SU-DHL-6 (cell line): ENCODE measurements at regions not wholly inside any gene's neighbourhood (a gene's known extent, or its start where the extent isn't known, plus 50 kb on each side); places are given as distances from the start of the nearest gene placed in this dataset.

Experiments used
- H2AFZ ChIP-seq: fragments of 200-600 bp; sonication (generic); 2 replicates; pipeline ENCODE4 v1.6.1; 2014; ENCODE audit warnings: low read depth, mild to moderate bottlenecking, moderate library complexity, mixed read lengths, antibody characterized with exemption, low read length; ENCODE audit not compliant: severe bottlenecking
- H3F3A ChIP-seq: fragments of 200-600 bp; shearing (Covaris generic); 2 replicates; pipeline ENCODE4 v1.6.0; 2016; ENCODE audit warnings: antibody characterized with exemption, mild to moderate bottlenecking; ENCODE audit not compliant: insufficient read depth
- H3K27ac ChIP-seq: fragments of 200-600 bp; sonication (generic); 2 replicates; pipeline ENCODE4 v1.5.1; 2016; ENCODE audit warnings: low read depth, mild to moderate bottlenecking, low read length, moderate library complexity, mixed read lengths
- H3K27me3 ChIP-seq: fragments of 200-600 bp; sonication (generic), shearing (Covaris generic); 2 replicates; pipeline ENCODE4 v1.6.0; 2014; ENCODE audit warnings: mild to moderate bottlenecking, low read length
- H3K36me3 ChIP-seq: fragments of 200-600 bp; sonication (generic); 2 replicates; pipeline ENCODE4 v1.6.1; 2014; ENCODE audit warnings: mild to moderate bottlenecking, low read length, mixed read lengths
- H3K4me2 ChIP-seq: fragments of 300-600, 200-600 bp; shearing (Covaris generic), sonication (generic); 2 replicates; pipeline ENCODE4 v1.6.0; 2014; ENCODE audit warnings: low read length, low read depth, mild to moderate bottlenecking; ENCODE audit not compliant: poor library complexity, severe bottlenecking
- H3K4me3 ChIP-seq: fragments of 200-600 bp; sonication (generic); 2 replicates; pipeline ENCODE4 v1.5.1; 2014; ENCODE audit warnings: antibody characterized with exemption, low read length, mild to moderate bottlenecking, mixed read lengths; ENCODE audit not compliant: insufficient read depth, poor library complexity, severe bottlenecking
- H3K79me2 ChIP-seq: fragments of 200-600 bp; sonication (generic); 2 replicates; pipeline ENCODE4 v1.6.1; 2014; ENCODE audit warnings: mild to moderate bottlenecking, low read length, moderate library complexity; ENCODE audit not compliant: insufficient read depth
- H3K9ac ChIP-seq: fragments of 200-600 bp; sonication (generic); 2 replicates; pipeline ENCODE4 v1.7.0; 2014; ENCODE audit warnings: mild to moderate bottlenecking, low read length
- H3K9me2 ChIP-seq: fragments of 200-600 bp; sonication (generic); replicated peaks from 2 replicates; pipeline ENCODE4 v1.6.1; 2014; ENCODE audit warnings: low read length; ENCODE audit not compliant: insufficient read depth
- H3K9me3 ChIP-seq: fragments of 200-600 bp; sonication (generic); 2 replicates; pipeline ENCODE4 v1.6.1; 2014; ENCODE audit warnings: low read length, mixed read lengths; ENCODE audit not compliant: insufficient read depth
- H4K20me1 ChIP-seq: fragments of 200-600 bp; sonication (generic); 2 replicates; pipeline ENCODE4 v1.6.1; 2014; ENCODE audit warnings: low read depth, mild to moderate bottlenecking, antibody characterized with exemption, low read length, moderate library complexity, mixed read lengths
- CTCF ChIP-seq: fragments of 200-600 bp; sonication (generic); IDR thresholded peaks from one replicate; pipeline ENCODE4 v1.5.1; 2017; ENCODE audit warnings: antibody characterized with exemption, mild to moderate bottlenecking, low read length, moderate library complexity; ENCODE audit not compliant: insufficient read depth, poor library complexity, severe bottlenecking
- EZH2phosphoT487 ChIP-seq: fragments of 200-600 bp; sonication (generic), shearing (Covaris generic); conservative IDR thresholded peaks from 2 replicates; pipeline ENCODE4 v1.6.1; 2018; ENCODE audit warnings: mild to moderate bottlenecking, antibody characterized with exemption, low read length, moderate library complexity, mixed read lengths

- no peak overlapping the region for H3K4me2 ChIP-seq
These were observed 117.5 kb upstream of the CPEB4 start for GRCh38 chr5:173770637-173771036.

GRCh38 chr5:173771121-173771724 is 116.9 kb upstream of the CPEB4 start:
- H3K27me3 ChIP-seq, result no peaks in the 10 kb centered on the region
- H3K4me2 ChIP-seq, result no peak overlapping the region
- H3K4me3 ChIP-seq, result no peak overlapping the region
- no peaks in the 10 kb centered on the region for H3F3A ChIP-seq
- H3K9ac ChIP-seq, result no peak overlapping the region
- H3K27ac ChIP-seq, result no peak overlapping the region
- no peaks in the 10 kb centered on the region for H3K79me2 ChIP-seq
- H2AFZ ChIP-seq, result no peak overlapping the region
- H4K20me1 ChIP-seq, result no peaks in the 10 kb centered on the region
- TF ChIP-seq CTCF, result no peak
- no peak for TF ChIP-seq EZH2phosphoT487
- no peaks in the 10 kb centered on the region for H3K9me3 ChIP-seq
- H3K36me3 ChIP-seq, result no peaks in the 10 kb centered on the region
- H3K9me2 ChIP-seq, result no peaks in the 10 kb centered on the region

More at GRCh38 chr5:173770637-173771036, 117.5 kb upstream of the CPEB4 start:
- H2AFZ ChIP-seq, result no peak overlapping the region
- H3K9me3 ChIP-seq, result no peaks in the 10 kb centered on the region
- no peaks in the 10 kb centered on the region for H3K36me3 ChIP-seq
- H3K9me2 ChIP-seq, result no peaks in the 10 kb centered on the region
- H3K79me2 ChIP-seq, result no peaks in the 10 kb centered on the region
- H3K4me3 ChIP-seq, result no peak overlapping the region
- no peaks in the 10 kb centered on the region for H4K20me1 ChIP-seq
- no peak overlapping the region for H3K9ac ChIP-seq
- H3K27ac ChIP-seq, result no peak overlapping the region
- H3K27me3 ChIP-seq, result no peaks in the 10 kb centered on the region
- no peaks in the 10 kb centered on the region for H3F3A ChIP-seq
- TF ChIP-seq CTCF, result no peak
- TF ChIP-seq EZH2phosphoT487, result no peak

- no peaks in the 10 kb centered on the region for H3K9me2 ChIP-seq
- H3K4me2 ChIP-seq, result no peak overlapping the region
- H2AFZ ChIP-seq, result no peak overlapping the region
- no peaks in the 10 kb centered on the region for H4K20me1 ChIP-seq
- no peak overlapping the region for H3K4me3 ChIP-seq
- TF ChIP-seq CTCF, result no peak
- no peak for TF ChIP-seq EZH2phosphoT487
- no peaks in the 10 kb centered on the region for H3K27me3 ChIP-seq
- no peaks in the 10 kb centered on the region for H3K79me2 ChIP-seq
- no peaks in the 10 kb centered on the region for H3F3A ChIP-seq
- no peaks in the 10 kb centered on the region for H3K36me3 ChIP-seq
- H3K27ac ChIP-seq, result no peak overlapping the region
- H3K9ac ChIP-seq, result no peak overlapping the region
- no peaks in the 10 kb centered on the region for H3K9me3 ChIP-seq
These were observed 116.3 kb upstream of the CPEB4 start for GRCh38 chr5:173771725-173772383.
